Lung (tissue), 11 donors: ENCODE measurements at regions not wholly inside any gene's neighbourhood (a gene's known extent, or its start where the extent isn't known, plus 50 kb on each side); places are given as distances from the start of the nearest gene placed in this dataset.

Source experiments
- ATAC-seq: fragments of 200-7000 bp; cut with Tn5 transposase; one replicate; pipeline ENCODE4 v1.9.1; 2020; ENCODE audit warnings: moderate number of reproducible peaks; ENCODE audit not compliant: insufficient read depth, low FRiP score
- DNase-seq, 3 donors: peaks; one replicate each; pipeline ENCODE4 v3.0.0-alpha.2; 2013 to 2017
- H3K27ac ChIP-seq, 2 donors: one replicate each; pipeline ENCODE4 v1.5.1; 2013; ENCODE audit warnings: mild to moderate bottlenecking in 2 of 2, moderate library complexity in 2 of 2, control low read depth in 1 of 2, inconsistent platforms in 1 of 2, low read depth in 1 of 2, low read length in 1 of 2
- H3K27me3 ChIP-seq, 3 donors: one replicate each; pipeline ENCODE4 v1.5.1; 2013; ENCODE audit warnings: low read length in 2 of 3; ENCODE audit not compliant: control insufficient read depth in 3 of 3, insufficient read depth in 3 of 3
- H3K36me3 ChIP-seq, 4 donors: one replicate each; pipeline ENCODE4 v1.5.1; 2013; ENCODE audit warnings: low read length in 4 of 4, mild to moderate bottlenecking in 1 of 4, moderate library complexity in 1 of 4; ENCODE audit not compliant: control insufficient read depth in 4 of 4, insufficient read depth in 4 of 4
- H3K4me1 ChIP-seq, 5 donors: one replicate each; pipeline ENCODE4 v1.5.1; 2013; ENCODE audit warnings: low read length in 5 of 5, mild to moderate bottlenecking in 2 of 5, moderate library complexity in 1 of 5; ENCODE audit not compliant: control insufficient read depth in 5 of 5, insufficient read depth in 5 of 5
- H3K4me3 ChIP-seq: one replicate; pipeline ENCODE4 v1.5.1; 2013; ENCODE audit warnings: mild to moderate bottlenecking, control low read depth, moderate library complexity
- H3K9ac ChIP-seq, 2 donors: one replicate each; pipeline ENCODE4 v1.5.1; 2013; ENCODE audit warnings: low read length in 2 of 2, control low read depth in 1 of 2; ENCODE audit not compliant: insufficient read depth in 1 of 2
- H3K9me3 ChIP-seq, 4 donors: one replicate each; pipeline ENCODE4 v1.5.1; 2013; ENCODE audit warnings: low read length in 3 of 4, mild to moderate bottlenecking in 1 of 4, moderate library complexity in 1 of 4; ENCODE audit not compliant: control insufficient read depth in 4 of 4, insufficient read depth in 3 of 4
- WGBS, 2 donors: extraction: QIAGEN DNeasy Blood & Tissue Kit; methylation state at CpG; one replicate each; pipeline ENCODE4 v1.1.7; 2013; 5-methylcytosine and 5-hydroxymethylcytosine counted together
- TF ChIP-seq, protein P1 (sequence below): IDR thresholded peaks from 2 replicates; pipeline ENCODE4 v1.5.1; 2012; ENCODE audit warnings: mild to moderate bottlenecking; ENCODE audit errors: control extremely low read depth, extremely low read depth
- donor health status: control.
- donor health status: control.
- donor health status: Bipolar disorder and iron deficiency.
- donor health status: healthy.
- donor health status: DM: yes; HTN: yes; CAD: no.

DNA sequence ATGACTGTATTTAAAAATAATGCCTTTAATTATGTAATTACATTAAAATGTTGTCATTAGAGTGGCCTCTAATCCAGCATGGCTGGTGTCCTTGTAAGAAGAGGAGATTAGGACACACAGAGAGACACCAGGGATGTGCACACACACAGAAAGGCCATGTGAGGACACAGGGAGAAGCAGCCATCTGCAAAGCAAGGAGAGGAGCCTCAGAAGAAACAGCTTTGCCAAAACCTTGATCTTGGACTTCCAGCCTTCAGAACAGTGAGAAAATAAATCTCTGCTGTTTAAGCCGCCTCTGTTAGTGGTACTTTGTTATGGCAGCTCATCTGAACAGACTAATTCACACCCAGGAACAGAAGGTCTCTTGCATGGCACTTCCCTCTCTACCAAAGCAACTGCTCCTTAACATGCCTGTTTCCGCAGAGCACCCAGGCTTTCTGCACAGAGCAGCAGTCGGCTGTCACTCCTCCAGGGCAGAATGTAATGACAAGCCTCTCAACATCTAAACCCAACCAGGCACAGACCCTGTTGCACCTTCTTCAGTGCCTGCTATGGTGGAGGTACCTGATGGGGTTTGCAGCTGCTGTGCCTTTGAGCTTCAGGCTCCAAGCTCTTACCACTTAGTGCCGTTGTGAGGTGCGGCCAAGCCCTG is 377.7 kb downstream of the TDRD15 start:
- Histone ChIP-seq H3K36me3 (no peaks in the 10 kb centered on the region), H3K9ac (no peak overlapping the region), H3K27ac (no peak overlapping the region), H3K4me3 (no peak overlapping the region), H3K9me3 (no peaks in the 10 kb centered on the region), H3K4me1 (no peaks in the 10 kb centered on the region), H3K27me3 (no peaks in the 10 kb centered on the region)
- 72 to 78% methylated on average over 5 of the region's 5 CpGs for WGBS, 2 donors
- TF ChIP-seq, protein P1, sequence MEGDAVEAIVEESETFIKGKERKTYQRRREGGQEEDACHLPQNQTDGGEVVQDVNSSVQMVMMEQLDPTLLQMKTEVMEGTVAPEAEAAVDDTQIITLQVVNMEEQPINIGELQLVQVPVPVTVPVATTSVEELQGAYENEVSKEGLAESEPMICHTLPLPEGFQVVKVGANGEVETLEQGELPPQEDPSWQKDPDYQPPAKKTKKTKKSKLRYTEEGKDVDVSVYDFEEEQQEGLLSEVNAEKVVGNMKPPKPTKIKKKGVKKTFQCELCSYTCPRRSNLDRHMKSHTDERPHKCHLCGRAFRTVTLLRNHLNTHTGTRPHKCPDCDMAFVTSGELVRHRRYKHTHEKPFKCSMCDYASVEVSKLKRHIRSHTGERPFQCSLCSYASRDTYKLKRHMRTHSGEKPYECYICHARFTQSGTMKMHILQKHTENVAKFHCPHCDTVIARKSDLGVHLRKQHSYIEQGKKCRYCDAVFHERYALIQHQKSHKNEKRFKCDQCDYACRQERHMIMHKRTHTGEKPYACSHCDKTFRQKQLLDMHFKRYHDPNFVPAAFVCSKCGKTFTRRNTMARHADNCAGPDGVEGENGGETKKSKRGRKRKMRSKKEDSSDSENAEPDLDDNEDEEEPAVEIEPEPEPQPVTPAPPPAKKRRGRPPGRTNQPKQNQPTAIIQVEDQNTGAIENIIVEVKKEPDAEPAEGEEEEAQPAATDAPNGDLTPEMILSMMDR = no peak
- no peak for ATAC-seq
- DNase-seq = peak in 1 of 3 donors; percentile 8

GRCh38 chr2:21515903-21516302 is 392.1 kb downstream of the TDRD15 start:
- H3K9ac ChIP-seq = no peak overlapping the region
- 89 to 94% methylated on average over 1 of the region's 1 CpG for WGBS, 2 donors
- no peak overlapping the region for H3K27ac ChIP-seq

GRCh38 chr2:21519412-21519811 is 395.6 kb downstream of the TDRD15 start:
- no peaks in the 10 kb centered on the region for H3K9me3 ChIP-seq
- WGBS, 2 donors = 91 to 94% methylated on average over 1 of the region's 1 CpG
- H3K4me1 ChIP-seq = no peaks in the 10 kb centered on the region
- H3K9ac ChIP-seq = no peak overlapping the region
- DNase-seq (peak in 1 of 3 donors; percentile 7), ATAC-seq (no peak)
- no peak overlapping the region for H3K27ac ChIP-seq
- no peaks in the 10 kb centered on the region for H3K36me3 ChIP-seq
- no peaks in the 10 kb centered on the region for H3K27me3 ChIP-seq
- H3K4me3 ChIP-seq = no peak overlapping the region
- TF ChIP-seq, protein P1 = no peak

More at GRCh38 chr2:21515903-21516302, 392.1 kb downstream of the TDRD15 start:
- no peaks in the 10 kb centered on the region for H3K4me1 ChIP-seq
- H3K27me3 ChIP-seq = no peaks in the 10 kb centered on the region
- H3K4me3 ChIP-seq = no peak overlapping the region
- DNase-seq = no peak
- H3K36me3 ChIP-seq = no peaks in the 10 kb centered on the region
- no peaks in the 10 kb centered on the region for H3K9me3 ChIP-seq
- TF ChIP-seq, protein P1 = no peak
- no peak for ATAC-seq

GRCh38 chr2:21519821-21520220 is 396.1 kb downstream of the TDRD15 start:
- H3K9ac ChIP-seq = no peak overlapping the region
- no peaks in the 10 kb centered on the region for H3K9me3 ChIP-seq
- no peaks in the 10 kb centered on the region for H3K4me1 ChIP-seq
- no peaks in the 10 kb centered on the region for H3K27me3 ChIP-seq
- H3K27ac ChIP-seq = no peak overlapping the region
- peak; percentile 10 to 43 (median 34) for DNase-seq
- TF ChIP-seq, protein P1 = no peak
- no peaks in the 10 kb centered on the region for H3K36me3 ChIP-seq
- ATAC-seq = peak; percentile 34
- 54 to 73% methylated on average over 4 of the region's 4 CpGs for WGBS, 2 donors
- H3K4me3 ChIP-seq = no peak overlapping the region
